ENCODE measurements at regions not wholly inside any gene's neighbourhood (a gene's known extent, or its start where the extent isn't known, plus 50 kb on each side); places are given as distances from the start of the nearest gene placed in this dataset.

DNA sequence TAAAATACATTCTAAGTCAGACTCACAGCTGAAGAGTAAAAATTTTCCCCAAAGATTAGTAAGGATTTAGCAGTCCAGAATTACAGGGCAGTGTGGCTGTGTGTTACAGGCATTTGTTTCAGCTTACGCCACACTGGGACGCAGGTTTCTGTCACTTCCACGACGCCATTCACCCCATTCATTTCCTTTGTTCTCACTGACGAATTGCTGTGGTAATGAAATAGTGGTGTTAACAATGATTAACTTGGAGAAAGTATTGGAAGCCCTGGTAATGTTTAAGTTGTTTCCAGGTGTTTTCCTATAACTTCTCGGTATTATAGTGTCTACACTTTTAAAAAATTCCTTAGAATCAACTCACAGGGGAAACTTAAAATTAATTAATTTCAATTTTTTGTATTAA, 370.9 kb downstream of the SH2D4B start:
- TF ChIP-seq, protein P1, sequence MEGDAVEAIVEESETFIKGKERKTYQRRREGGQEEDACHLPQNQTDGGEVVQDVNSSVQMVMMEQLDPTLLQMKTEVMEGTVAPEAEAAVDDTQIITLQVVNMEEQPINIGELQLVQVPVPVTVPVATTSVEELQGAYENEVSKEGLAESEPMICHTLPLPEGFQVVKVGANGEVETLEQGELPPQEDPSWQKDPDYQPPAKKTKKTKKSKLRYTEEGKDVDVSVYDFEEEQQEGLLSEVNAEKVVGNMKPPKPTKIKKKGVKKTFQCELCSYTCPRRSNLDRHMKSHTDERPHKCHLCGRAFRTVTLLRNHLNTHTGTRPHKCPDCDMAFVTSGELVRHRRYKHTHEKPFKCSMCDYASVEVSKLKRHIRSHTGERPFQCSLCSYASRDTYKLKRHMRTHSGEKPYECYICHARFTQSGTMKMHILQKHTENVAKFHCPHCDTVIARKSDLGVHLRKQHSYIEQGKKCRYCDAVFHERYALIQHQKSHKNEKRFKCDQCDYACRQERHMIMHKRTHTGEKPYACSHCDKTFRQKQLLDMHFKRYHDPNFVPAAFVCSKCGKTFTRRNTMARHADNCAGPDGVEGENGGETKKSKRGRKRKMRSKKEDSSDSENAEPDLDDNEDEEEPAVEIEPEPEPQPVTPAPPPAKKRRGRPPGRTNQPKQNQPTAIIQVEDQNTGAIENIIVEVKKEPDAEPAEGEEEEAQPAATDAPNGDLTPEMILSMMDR (IDR thresholded peaks at IDR 0.05; ENCODE audit: low read depth, low read length): no peak
- no peak overlapping the region for H3K4me3 ChIP-seq (ENCODE audit: low read depth, low read length)

DNA sequence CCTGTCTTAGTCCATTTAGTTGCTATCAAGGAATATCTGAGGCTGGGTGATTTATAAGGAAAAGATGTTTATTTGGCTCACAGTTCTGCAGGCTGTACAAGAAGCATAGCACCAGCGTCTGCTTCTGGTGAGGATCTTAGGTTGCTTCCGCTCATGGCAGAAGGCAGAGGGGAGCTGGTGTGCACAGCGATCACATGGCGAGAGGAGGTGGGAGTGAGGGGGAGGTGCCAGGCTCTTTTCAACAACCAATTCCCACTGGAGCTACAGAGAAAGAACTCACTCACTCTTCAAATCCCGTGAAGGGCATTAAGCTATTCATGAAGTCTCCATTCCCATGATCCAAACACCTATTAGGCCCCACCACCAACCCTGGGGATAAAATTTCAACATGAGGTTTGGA, 371.6 kb downstream of the SH2D4B start:
- TF ChIP-seq, protein P1 (IDR thresholded peaks at IDR 0.05; ENCODE audit: low read depth, low read length): no peak
- H3K4me3 ChIP-seq (ENCODE audit: low read depth, low read length): no peak overlapping the region

GRCh38 chr10:80917636-80918035, 379.9 kb downstream of the SH2D4B start:
- TF ChIP-seq, protein P1 (IDR thresholded peaks at IDR 0.05; ENCODE audit: low read depth, low read length): no peak
- no peak overlapping the region for H3K4me3 ChIP-seq (ENCODE audit: low read depth, low read length)

DNA sequence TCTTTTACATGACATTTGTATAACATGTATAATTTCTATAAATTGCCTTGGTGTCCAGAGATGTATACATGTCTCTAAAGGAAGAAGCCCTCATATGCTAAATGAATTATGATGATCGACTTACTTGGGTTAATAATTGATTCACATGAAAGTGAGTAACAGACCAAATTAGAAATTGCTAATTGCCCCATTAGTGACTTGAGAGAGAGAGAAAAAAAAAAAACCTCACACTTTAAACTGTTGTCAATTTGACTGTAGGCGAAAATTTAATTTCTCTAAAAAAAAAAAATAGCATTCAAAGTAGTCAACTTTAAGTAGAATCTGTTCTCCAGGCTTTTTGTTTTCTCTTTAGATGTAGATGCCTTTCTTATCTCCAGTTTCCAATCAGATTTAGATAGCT, 383.3 kb downstream of the SH2D4B start:
- H3K4me3 ChIP-seq (ENCODE audit: low read depth, low read length): no peak overlapping the region

DNA sequence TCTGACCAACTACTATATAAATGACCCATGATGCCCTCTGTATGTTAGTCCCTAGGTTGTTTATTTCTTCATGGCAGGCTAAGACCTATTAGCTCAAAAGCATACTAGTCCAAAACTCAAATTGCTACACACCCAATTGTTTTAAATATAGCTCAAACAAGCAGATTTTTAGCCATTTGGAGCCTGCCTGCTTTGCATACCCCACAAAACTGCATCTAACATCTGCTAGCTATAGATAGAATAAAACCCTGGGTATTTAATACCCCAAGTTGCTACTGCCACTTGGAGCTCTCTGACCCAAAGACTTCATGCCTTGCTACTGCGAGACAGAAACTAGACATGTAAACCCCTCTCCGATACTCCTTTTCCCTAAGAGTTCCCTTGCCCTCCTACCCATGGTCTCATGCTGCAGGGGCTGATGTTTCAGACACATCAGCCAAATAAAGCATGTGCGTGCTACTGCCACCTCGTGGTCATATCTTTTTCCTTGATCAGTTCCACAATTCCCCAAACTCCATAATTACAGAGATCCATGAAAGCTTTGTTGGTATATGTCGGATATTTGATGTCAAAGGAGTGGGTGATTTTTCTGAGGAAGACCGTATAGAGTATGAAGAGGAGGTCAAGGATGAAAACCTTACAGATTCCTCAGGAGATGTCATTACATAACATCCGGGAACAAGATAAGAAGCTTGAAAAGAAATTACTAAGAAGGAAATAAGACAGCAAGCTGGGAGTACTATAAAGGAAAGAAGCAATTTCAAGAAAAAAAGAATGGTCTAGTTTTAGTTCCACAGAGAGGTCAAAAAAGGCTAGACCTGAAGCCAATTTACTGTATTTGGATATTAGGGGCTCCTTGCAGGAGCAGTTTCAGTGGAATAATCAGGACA, 386.6 kb downstream of the SH2D4B start:
- H3K4me3 ChIP-seq (ENCODE audit: low read depth, low read length): no peak overlapping the region
- TF ChIP-seq, protein P1 (IDR thresholded peaks at IDR 0.05; ENCODE audit: low read depth, low read length): no peak

More for the DNA sequence above, 383.3 kb downstream of the SH2D4B start:
- TF ChIP-seq, protein P1 (IDR thresholded peaks at IDR 0.05; ENCODE audit: low read depth, low read length): no peak

DNA sequence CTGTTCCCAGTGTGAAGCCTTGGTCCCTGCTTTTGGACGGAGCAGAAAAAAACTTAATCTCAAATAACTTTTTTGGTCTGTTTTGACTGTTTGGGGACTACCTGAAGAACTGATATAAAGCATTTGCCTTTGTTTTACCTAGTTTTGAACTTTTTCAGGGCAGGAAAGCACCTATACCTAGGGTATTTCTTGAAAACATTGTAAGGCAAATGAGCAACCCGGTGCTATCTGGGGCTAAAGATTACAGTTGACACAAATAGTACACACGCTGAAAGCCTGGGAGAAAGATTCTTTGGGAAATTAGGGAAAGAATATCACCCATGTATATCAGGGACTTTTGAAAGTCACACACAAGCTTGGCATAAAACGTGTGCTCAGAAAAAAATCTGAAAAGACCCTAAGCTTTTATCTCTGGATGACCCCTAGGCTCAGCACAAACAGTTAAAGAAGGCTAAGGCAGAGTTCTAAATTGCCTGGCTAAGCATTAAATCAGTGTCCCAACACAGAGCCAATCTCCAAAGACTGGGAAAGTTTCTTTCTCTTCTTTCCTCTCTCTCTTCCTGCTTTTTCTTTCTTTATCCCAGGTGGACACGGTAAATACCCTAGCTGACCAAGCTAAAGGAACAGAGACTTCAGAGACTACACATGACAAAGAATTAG, 389.8 kb downstream of the SH2D4B start:
- TF ChIP-seq, protein P1 (IDR thresholded peaks at IDR 0.05; ENCODE audit: low read depth, low read length): no peak

GRCh38 chr10:80938903-80939302, 401.2 kb downstream of the SH2D4B start:
- no peak overlapping the region for H3K4me3 ChIP-seq (ENCODE audit: low read depth, low read length)
- TF ChIP-seq, protein P1 (IDR thresholded peaks at IDR 0.05; ENCODE audit: low read depth, low read length): no peak

More for the DNA sequence above, 389.8 kb downstream of the SH2D4B start:
- no peak overlapping the region for H3K4me3 ChIP-seq (ENCODE audit: low read depth, low read length)

All from WI38 (cell line).